ENCODE measurements at regions not wholly inside any gene's neighbourhood (a gene's known extent, or its start where the extent isn't known, plus 50 kb on each side); places are given as distances from the start of the nearest gene placed in this dataset.
A peak's percentile ranks its signal among the peaks of the same experiment; 100 is the strongest.

GRCh38 chr5:154544646-154545045 is 66.6 kb upstream of the HAND1 start:
- no peak for DNase-seq
- H3K9me3 ChIP-seq (ENCODE audit: severe bottlenecking): no peaks in the 10 kb centered on the region
- no peak for TF ChIP-seq CTCF (IDR thresholded peaks at IDR 0.05; ENCODE audit: low read depth, low read length)
- no peak overlapping the region for H3K4me3 ChIP-seq (ENCODE audit: low read depth, low read length)
- H3K27me3 ChIP-seq (ENCODE audit: insufficient read depth, low read depth, severe bottlenecking): no peaks in the 10 kb centered on the region
- H3K27ac ChIP-seq: no peak overlapping the region
- H3K36me3 ChIP-seq: no peaks in the 10 kb centered on the region

GRCh38 chr5:154543380-154543779 is 65.4 kb upstream of the HAND1 start:
- no peaks in the 10 kb centered on the region for H3K9me3 ChIP-seq (ENCODE audit: severe bottlenecking)
- DNase-seq: no peak
- H3K36me3 ChIP-seq: no peaks in the 10 kb centered on the region
- no peak for TF ChIP-seq CTCF (IDR thresholded peaks at IDR 0.05; ENCODE audit: low read depth, low read length)
- no peaks in the 10 kb centered on the region for H3K27me3 ChIP-seq (ENCODE audit: insufficient read depth, low read depth, severe bottlenecking)
- no peak overlapping the region for H3K27ac ChIP-seq
- H3K4me3 ChIP-seq (ENCODE audit: low read depth, low read length): no peak overlapping the region

- Histone ChIP-seq H3K9me3 (ENCODE audit: severe bottlenecking) (no peaks in the 10 kb centered on the region), H3K4me3 (ENCODE audit: low read depth, low read length) (no peak overlapping the region), H3K36me3 (no peaks in the 10 kb centered on the region), H3K27ac (no peak overlapping the region), H3K27me3 (ENCODE audit: insufficient read depth, low read depth, severe bottlenecking) (no peaks in the 10 kb centered on the region)
- TF ChIP-seq CTCF (IDR thresholded peaks at IDR 0.05; ENCODE audit: low read depth, low read length): no peak
- no peak for DNase-seq
Observed at GRCh38 chr5:154542581-154542980, 64.6 kb upstream of the HAND1 start.

- DNase-seq: no peak
- no peak for TF ChIP-seq CTCF (IDR thresholded peaks at IDR 0.05; ENCODE audit: low read depth, low read length)
- Histone ChIP-seq H3K27ac (no peak overlapping the region), H3K4me3 (ENCODE audit: low read depth, low read length) (no peak overlapping the region), H3K9me3 (ENCODE audit: severe bottlenecking) (no peaks in the 10 kb centered on the region), H3K36me3 (no peaks in the 10 kb centered on the region), H3K27me3 (ENCODE audit: insufficient read depth, low read depth, severe bottlenecking) (no peaks in the 10 kb centered on the region)
Observed at GRCh38 chr5:154542000-154542399, 64.0 kb upstream of the HAND1 start.

GRCh38 chr5:154541553-154541952 is 63.5 kb upstream of the HAND1 start:
- no peak overlapping the region for H3K27ac ChIP-seq
- H3K9me3 ChIP-seq (ENCODE audit: severe bottlenecking): no peaks in the 10 kb centered on the region
- no peaks in the 10 kb centered on the region for H3K36me3 ChIP-seq
- H3K27me3 ChIP-seq (ENCODE audit: insufficient read depth, low read depth, severe bottlenecking): no peaks in the 10 kb centered on the region
- no peak overlapping the region for H3K4me3 ChIP-seq (ENCODE audit: low read depth, low read length)
- no peak for DNase-seq
- TF ChIP-seq CTCF (IDR thresholded peaks at IDR 0.05; ENCODE audit: low read depth, low read length): peak; percentile 21; the same call in 1 of the 2 replicates

- Histone ChIP-seq H3K9me3 (ENCODE audit: severe bottlenecking) (no peaks in the 10 kb centered on the region), H3K27me3 (ENCODE audit: insufficient read depth, low read depth, severe bottlenecking) (no peaks in the 10 kb centered on the region), H3K27ac (no peak overlapping the region), H3K36me3 (no peaks in the 10 kb centered on the region), H3K4me3 (ENCODE audit: low read depth, low read length) (no peak overlapping the region)
- TF ChIP-seq CTCF (IDR thresholded peaks at IDR 0.05; ENCODE audit: low read depth, low read length): no peak
- no peak for DNase-seq
Observed at GRCh38 chr5:154540600-154540999, 62.6 kb upstream of the HAND1 start.
